ENCODE measurements at regions not wholly inside any gene's neighbourhood (a gene's known extent, or its start where the extent isn't known, plus 50 kb on each side); places are given as distances from the start of the nearest gene placed in this dataset.
"Not testable (repeated sequence)": the region's sequence is repeated elsewhere in the genome, so short reads cannot be mapped to it uniquely, and the experiment has no call there.

DNA sequence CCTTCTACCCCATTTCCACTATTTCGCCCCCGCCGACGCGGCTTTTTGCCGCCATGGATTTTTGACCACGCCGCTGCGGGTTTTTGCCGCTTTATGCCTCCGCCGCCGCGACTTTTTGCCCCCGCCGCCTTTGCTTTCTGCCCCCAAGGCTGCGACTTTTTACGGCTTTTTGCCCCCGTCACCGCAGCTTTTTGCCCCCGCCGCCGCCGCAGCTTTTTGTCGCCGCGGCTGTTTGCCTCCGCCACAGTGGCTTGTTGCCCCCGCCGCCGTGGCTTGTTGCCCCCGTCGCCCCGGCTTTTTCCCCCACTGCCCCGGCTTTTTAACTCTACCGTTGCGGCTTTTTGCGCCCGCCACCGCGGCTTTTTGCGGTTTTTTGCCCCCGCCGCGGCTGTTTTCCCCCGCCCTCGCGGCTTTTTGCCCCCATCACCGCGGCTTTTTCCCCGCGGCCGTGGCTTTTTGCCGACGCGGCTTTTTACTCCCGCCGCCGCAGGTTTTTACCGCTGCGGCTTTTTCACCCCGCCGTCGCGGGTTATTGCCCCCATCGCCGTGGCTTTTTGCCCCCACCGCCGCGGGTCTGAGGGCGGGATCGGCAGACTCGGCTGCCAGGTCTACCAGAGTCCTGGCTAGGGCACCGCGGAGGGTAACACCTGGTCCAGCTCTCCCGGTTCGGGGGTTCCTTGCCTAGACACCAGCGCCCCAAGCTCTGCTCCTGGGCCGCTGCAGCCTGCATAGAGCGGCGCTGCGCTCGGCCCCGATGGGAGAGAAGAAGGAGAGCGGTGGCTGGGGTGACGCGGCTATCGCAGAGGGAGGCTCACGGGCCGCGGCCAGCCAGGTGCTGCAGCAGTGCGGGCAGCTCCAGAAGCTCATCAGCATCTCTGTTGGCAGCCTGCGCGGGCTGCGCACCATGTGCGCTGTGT, 562.7 kb upstream of the WSB1 start:
- DNase-seq (ENCODE audit: low read depth), result no peak

DNA sequence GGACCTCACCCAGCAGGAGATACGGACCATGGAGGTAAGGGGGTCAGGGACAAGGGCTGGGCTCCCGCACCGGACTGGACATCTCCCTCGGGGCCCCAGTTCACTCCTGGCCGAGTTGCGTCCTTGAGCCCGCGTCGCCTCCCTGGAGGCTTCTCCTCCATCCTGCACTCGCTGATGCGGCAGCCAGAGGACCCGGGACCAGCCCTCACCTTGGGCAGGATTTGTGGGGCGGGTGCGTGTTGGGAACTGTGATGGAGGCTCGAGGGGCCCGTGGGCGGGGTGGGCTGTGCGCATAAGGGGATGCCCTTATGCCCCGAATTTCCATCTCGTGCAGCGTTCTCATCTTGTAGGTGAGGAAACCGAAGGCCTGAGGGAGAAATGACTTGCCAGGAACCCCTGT, 562.0 kb upstream of the WSB1 start:
- not testable (repeated sequence) for DNase-seq (ENCODE audit: low read depth)

DNA sequence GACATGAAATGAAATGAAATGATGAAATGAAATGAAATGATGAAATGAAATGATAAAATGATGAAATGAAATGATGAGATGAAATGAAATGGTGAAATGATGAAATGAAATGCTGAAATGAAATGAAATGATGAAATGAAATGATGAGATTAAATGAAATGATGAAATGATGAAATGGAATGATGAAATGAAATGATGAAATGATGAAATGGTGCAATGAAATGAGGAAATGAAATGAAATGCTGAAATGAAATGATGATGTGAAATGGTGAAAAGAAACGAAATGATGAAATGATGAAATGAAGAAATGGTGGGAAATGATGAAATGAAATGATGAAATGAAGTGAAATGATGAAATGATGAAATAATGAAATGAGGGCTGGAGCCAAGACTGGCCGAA, 559.1 kb upstream of the WSB1 start:
- not testable (repeated sequence) for DNase-seq (ENCODE audit: low read depth)

DNA sequence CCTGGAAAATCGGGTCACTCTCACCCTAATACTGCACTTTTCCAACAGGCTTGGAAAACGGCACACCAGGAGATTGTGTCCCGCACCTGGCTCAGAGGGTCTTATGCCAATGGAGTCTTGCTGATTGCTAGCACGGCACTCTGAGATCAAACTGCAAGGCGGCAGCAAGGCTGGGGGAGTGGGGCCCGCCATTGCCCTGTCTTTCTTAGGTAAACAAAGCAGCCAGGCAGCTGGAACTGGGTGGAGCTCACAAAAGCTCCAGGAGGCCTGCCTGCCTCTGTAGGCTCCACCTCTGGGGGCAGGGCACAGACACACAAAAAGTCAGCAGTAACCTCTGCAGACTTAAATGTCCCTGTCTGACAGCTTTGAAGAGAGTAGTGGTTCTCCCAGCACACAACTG, 557.9 kb upstream of the WSB1 start:
- not testable (repeated sequence) for DNase-seq (ENCODE audit: low read depth)

DNA sequence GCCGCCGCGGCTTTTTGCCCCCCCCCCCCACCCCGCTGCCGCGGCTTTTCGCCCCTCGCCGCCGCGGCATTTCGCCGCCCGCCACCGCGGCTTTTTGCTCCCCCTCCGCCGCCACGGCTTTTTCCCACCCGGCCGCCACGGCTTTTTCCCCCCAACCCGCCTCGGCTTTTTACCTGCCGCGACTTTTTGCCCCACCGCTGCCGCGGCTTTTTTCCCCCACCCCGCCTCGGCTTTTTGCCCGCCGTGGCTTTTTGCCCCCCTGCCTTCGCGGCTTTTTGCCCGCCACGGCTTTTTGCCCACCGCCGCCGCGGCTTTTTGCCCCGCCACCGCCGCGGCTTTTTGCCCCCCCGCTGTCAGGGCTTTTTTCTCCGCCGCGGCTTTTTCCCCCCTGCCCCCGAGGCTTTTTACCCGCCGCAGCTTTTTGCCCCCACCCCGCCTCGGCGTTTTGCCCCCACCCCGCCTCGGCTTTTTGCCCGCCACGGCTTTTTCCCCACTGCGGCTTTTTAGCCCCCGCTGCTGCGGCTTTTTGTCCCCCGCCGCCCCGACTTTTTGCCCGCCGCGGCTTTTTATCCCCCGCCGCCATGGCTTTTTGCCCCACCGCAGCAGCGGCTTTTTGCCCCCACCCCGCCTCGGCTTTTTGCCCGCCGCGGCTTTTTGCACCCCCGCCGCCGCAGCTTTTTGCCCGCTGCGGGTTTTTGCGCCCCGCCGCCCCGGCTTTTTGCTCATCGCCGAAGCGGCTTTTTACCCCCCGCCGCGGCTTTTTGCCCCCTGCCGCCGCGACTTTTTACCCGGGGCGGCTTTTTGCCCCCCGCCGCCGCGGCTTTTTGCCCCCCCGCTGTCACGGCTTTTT, 527.8 kb upstream of the WSB1 start:
- DNase-seq (ENCODE audit: low read depth), result no peak

DNA sequence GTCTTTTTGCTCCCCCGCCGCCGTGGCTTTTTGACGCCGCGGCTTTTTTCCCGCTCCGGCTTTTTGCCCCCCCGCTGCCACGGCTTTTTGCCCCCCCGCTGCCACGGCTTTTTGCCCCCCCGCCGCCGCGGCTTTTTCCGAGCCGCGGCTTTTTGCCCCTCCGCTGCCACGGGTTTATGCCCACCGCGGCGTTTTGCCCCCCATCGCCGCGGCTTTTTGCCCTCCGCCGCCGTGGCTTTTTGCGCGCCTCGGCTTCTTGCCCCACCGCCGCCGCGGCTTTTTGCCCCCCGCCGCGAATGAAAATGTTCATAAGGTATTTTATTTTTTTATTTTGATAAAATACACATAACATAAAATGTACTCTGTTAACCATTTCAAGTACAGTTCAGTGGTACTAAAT, 527.2 kb upstream of the WSB1 start:
- no peak for DNase-seq (ENCODE audit: low read depth)

DNA sequence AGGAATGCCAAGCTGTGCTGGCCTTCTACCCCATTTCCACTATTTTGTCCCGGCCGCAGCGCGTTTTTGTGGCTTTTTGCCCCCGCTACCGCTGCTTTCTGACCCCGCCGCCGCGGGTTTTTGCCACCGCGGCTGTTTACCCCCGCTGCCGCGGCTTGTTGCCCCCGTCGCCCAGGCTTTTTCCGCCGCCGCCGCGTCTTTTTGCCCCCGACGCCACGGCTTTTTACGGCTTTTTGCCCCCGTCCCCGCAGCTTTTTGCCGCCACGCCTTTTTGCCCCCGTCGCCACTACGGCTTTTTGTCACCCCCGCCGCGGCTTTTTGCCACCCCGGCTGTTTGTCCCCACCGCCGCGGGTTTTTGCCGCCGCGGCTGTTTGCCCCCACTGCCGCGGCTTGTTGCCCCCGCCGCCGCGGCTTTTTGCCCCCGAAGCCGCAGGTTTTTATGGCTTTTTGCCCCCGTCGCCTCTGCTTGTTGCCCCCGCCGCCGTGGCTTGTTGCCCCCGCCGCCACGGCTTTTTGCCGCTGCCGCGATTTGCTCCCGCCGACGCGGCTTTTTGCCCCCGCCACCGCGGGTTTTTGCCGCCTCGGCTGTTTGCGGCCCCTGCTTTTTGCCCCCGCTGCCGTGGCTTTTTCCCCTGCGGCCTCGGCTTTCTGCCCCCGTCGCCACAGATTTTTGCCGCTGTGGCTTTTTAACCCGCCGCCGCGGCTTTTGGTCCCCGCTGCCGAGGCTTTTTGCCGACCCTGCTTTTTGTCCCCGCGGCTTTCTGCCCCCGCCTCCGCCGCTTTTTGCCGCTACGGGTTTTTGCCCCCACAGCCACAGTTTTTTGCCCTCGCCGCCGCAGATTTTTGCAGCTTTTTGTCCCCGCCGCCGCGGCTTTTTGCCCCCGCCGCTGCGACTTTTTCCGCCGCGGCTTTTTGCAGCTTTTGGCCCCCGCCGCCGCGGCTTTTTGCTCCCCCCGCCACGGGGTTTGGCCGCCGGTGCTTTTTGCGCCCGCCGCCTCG, 520.4 kb upstream of the WSB1 start:
- DNase-seq (ENCODE audit: low read depth), result no peak

DNA sequence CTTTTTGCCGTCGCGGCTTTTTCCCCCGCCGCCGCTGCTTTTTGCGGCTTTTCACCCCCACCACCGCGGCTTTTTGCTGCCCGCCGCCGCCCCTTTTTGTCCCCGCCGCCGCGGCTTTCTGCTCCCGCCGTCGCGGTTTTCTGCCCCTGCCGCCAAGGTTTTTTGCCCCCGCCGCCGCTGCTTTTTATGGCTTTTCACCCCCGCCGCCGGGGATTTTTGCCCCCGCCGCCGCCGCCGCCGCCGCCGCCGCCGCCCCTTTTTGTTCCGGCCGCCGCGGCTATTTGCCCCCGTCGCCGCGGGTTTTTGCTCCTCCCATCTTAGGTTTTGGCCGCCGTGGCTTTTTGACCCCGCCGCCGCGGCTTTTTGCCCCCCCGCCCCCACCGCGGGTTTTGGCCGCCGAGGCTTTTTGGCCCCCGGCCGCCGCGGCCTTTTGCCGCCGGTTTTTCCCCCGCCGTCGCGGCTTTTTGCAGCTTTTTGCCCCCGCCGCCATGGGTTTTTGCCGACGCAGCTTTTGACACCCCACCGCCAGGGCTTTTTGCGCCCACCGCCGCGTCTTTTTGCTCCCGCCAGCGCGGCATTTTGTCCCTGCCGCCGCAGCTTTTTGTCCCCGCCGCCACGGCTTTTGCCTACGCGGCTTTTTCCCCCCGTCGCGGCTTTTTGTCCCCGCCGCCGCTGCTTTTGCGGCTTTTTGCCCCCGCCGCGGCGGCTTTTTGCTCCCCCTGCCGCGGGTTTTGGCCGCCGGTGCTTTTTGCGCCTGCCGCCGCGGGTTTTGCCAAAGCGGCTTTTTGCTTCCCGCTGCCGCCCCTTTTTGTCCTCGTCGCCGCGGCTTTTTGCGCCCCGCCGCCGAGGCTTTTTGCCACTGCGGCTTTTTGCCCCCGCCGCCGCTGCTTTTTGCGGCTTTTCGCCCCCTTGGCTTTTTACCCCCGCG, 519.4 kb upstream of the WSB1 start:
- DNase-seq (ENCODE audit: low read depth), result no peak

DNA sequence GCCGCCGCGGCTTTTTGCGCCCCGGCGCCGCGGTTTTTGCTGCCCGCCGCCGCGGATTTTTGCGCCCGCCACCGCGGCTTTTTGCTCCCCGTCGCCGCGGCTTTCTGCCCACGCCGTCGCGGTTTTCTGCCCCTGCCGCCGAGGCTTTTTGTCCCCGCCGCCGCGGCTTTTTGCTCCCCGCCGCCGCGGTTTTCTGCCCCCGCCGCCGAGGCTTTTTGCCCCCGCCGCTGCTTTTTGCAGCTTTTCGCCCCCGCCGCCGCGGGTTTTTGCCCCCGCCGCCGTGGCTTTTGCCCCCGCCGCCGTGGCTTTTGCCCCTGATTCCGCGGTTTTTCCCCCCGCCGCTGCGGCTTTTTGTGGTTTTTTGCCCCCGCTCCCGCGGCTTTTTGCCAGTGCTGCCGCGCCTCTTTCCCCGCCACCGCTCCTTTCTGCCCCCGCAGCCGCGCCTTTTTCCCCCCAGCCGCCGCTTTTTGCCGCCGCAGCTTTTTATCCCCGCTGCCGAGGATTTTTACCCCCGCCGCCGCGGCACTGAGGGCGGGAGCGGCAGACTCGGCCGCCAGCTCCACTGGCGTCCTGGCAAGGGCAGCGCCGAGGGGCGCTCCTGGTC, 518.6 kb upstream of the WSB1 start:
- no peak for DNase-seq (ENCODE audit: low read depth)

DNA sequence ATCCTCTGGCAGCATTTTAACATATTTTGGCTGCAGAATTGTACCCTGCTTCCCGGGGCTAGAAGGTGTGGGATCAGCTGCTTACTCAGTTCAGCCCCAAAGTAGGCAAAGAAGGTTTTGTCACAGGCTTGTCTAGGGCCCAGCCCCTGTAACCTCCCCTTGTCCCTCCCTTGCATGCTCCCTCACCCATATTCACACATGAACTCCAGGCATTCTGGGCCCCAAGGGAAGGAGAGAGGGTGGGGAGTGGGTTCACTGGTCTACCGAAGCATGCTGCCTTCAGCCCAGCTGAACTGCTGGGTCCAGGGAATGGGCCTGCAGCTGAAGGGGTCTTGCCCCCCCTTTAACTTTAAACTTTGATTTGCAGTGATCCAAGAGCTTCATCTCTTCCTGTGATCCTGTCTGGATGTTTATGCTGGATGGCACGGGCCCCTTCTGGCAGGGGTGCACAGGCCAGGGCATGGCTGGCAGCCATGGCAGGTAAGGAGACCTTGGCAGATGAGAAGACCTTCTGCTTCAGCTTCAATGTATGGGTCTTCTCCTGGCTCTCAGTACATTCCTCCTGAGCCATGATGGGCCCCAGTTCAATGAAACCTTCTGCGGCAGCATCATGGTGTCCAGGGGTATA, 513.6 kb upstream of the WSB1 start:
- not testable (repeated sequence) for DNase-seq (ENCODE audit: low read depth)

DNA sequence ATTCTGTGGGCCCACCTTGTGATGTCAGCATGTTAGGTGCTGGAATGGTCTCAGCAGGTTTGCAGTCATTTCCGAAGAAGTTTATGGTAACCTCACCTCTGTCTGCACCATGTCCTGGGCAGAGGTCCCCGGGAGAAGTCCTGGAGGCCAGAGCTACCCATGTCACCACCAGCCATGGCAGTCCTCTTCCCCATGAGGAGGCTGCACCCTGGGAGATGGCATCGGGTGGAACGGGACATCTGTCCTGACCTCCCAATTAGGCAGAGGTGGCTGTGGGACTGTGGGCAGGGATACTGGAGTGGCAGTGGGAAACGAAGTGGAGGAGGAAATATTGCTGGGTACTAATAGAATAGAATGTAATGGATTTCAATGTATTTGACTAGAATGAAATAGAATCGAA, 511.8 kb upstream of the WSB1 start:
- DNase-seq (ENCODE audit: low read depth), result no peak

DNA sequence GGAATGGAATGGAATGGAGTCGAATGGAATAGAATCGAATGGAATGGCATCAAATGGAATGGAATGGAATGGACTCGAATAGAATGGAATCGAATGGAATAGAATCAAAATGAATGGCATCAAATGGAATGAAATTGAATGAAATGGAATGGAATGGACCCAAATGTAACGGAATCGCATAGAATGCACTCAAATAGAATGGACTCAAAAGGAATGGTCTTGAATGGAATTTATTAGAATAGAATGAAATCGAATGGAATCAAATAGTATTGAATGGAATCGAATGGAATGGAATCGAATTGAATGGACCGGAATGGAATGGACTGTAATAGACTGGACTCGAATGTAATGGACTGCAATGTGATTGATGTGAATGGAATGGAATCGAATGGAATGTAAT, 501.4 kb upstream of the WSB1 start:
- peak; percentile 32 for DNase-seq (ENCODE audit: low read depth)

DNA sequence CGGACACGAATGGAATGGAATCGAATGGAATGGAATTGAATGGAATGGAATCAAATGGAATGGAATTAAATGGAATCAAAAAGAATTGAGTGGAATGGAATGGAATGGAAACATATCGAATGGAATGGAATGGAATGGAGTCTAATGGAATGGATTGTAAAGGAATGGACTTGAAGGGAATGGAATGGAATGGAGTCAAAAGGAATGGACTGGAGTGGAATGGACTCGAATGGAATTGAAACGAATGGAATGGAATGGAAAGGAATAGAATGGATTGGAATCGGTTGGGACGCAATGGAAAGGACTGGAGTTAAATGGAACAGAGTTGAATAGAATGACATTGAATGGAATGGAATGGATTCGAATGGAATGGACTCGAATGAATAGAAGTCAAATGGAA, 486.9 kb upstream of the WSB1 start:
- no peak for DNase-seq (ENCODE audit: low read depth)

DNA sequence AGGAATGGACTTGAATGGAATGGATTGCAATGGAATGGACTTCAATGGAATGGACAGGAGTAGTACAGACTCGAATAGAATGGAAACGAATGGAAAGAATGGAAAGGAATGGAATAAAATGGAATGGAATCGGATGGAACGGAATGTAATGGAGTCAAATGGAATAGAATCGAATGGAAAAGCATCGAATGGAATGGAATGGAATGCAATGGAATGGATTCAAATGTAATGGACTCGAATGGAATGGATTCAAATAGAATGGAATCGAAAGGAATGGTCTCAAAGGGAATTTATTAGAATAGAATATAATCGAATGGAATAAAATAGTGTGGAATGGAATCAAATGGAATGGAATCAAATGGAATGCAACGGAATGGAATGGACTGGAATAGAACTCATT, 484.9 kb upstream of the WSB1 start:
- DNase-seq (ENCODE audit: low read depth), result peak; percentile 27

DNA sequence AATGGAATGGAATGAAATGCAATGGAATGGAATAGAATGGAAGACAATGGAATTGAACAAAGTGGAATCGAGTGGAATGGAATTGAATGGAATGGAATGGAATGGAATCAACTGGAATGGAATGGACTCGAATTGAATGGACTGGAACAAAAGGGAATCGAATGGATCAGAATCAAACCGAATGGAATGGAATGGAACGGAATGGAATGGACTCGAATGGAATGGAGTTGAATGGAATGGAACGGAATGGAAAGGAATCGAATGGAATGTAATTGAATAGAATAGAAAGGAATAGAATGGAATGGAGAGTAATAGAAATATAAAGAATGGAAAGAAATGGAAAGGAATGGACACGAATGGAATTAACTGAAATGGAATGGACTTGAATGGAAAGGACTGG, 475.2 kb upstream of the WSB1 start:
- peak; percentile 13 for DNase-seq (ENCODE audit: low read depth)
